Trophoblast cell (in vitro differentiated cells and primary cell): ENCODE measurements at regions not wholly inside any gene's neighbourhood (a gene's known extent, or its start where the extent isn't known, plus 50 kb on each side); places are given as distances from the start of the nearest gene placed in this dataset.

Source experiments
- DNase-seq, 2 donors: peaks; one replicate each; pipeline ENCODE4 v3.0.0-alpha.2; 2016
- H2AFZ ChIP-seq: 2 replicates; pipeline ENCODE4 v1.6.1; 2013; ENCODE audit warnings: low read length, moderate library complexity, mild to moderate bottlenecking; ENCODE audit not compliant: insufficient read depth, poor library complexity
- H2AK5ac ChIP-seq: 2 replicates; pipeline ENCODE4 v1.6.1; 2013; ENCODE audit warnings: mild to moderate bottlenecking, low read length
- H2BK120ac ChIP-seq: 2 replicates; pipeline ENCODE4 v1.6.1; 2013; ENCODE audit warnings: low read length, mild to moderate bottlenecking, moderate library complexity; ENCODE audit not compliant: insufficient read depth, poor library complexity
- H2BK12ac ChIP-seq: 2 replicates; pipeline ENCODE4 v1.6.1; 2013; ENCODE audit warnings: mild to moderate bottlenecking, low read length, moderate library complexity
- H2BK5ac ChIP-seq: 2 replicates; pipeline ENCODE4 v1.6.1; 2013; ENCODE audit warnings: low read length, low read depth, moderate library complexity, mild to moderate bottlenecking; ENCODE audit not compliant: poor library complexity
- H3K14ac ChIP-seq: 2 replicates; pipeline ENCODE4 v1.6.1; 2013; ENCODE audit warnings: mild to moderate bottlenecking, low read length
- H3K18ac ChIP-seq: 2 replicates; pipeline ENCODE4 v1.6.1; 2013; ENCODE audit warnings: mild to moderate bottlenecking, low read length
- H3K23ac ChIP-seq: 2 replicates; pipeline ENCODE4 v1.6.1; 2013; ENCODE audit warnings: low read length
- H3K27ac ChIP-seq: 2 replicates; pipeline ENCODE4 v1.5.1; 2013; ENCODE audit warnings: low read depth, mild to moderate bottlenecking, inconsistent platforms, low read length, moderate library complexity
- H3K27me3 ChIP-seq: 2 replicates; pipeline ENCODE4 v1.6.1; 2013; ENCODE audit warnings: inconsistent platforms, mild to moderate bottlenecking, low read length, moderate library complexity; ENCODE audit not compliant: insufficient read depth
- H3K36me3 ChIP-seq, 2 experiments: 1 replicate in 1 of 2; 2 replicates in 1 of 2; pipeline ENCODE4 v1.6.1; 2013; ENCODE audit warnings: low read length in 2 of 2, mild to moderate bottlenecking in 2 of 2, moderate library complexity in 1 of 2; ENCODE audit not compliant: insufficient read depth in 2 of 2, control insufficient read depth in 1 of 2
- H3K4ac ChIP-seq: 2 replicates; pipeline ENCODE4 v1.6.1; 2013; ENCODE audit warnings: low read depth, mild to moderate bottlenecking, low read length, moderate library complexity
- H3K4me1 ChIP-seq, 2 experiments: 1 replicate in 1 of 2; 2 replicates in 1 of 2; pipeline ENCODE4 v1.6.1; 2013; ENCODE audit warnings: low read length in 2 of 2, mild to moderate bottlenecking in 2 of 2, moderate library complexity in 1 of 2; ENCODE audit not compliant: insufficient read depth in 2 of 2, control insufficient read depth in 1 of 2
- H3K4me2 ChIP-seq: 2 replicates; pipeline ENCODE4 v1.6.1; 2013; ENCODE audit warnings: inconsistent platforms, mild to moderate bottlenecking, low read length, moderate library complexity
- H3K4me3 ChIP-seq: 2 replicates; pipeline ENCODE4 v1.5.1; 2013; ENCODE audit warnings: mild to moderate bottlenecking, low read depth, low read length, inconsistent platforms
- H3K79me1 ChIP-seq: one replicate; pipeline ENCODE4 v1.6.1; 2013; ENCODE audit warnings: low read length
- H3K79me2 ChIP-seq: 2 replicates; pipeline ENCODE4 v1.6.1; 2013; ENCODE audit warnings: low read length, mild to moderate bottlenecking; ENCODE audit not compliant: control insufficient read depth, insufficient read depth, poor library complexity
- H3K9ac ChIP-seq: 2 replicates; pipeline ENCODE4 v1.6.1; 2013; ENCODE audit warnings: mild to moderate bottlenecking, low read length
- H3K9me3 ChIP-seq: 2 replicates; pipeline ENCODE4 v1.6.1; 2013; ENCODE audit warnings: low read depth, mild to moderate bottlenecking, control low read depth, inconsistent platforms, low read length; ENCODE audit not compliant: insufficient read depth
- H4K12ac ChIP-seq: 2 replicates; pipeline ENCODE4 v1.6.1; 2013; ENCODE audit warnings: low read depth, mild to moderate bottlenecking, low read length, moderate library complexity
- H4K8ac ChIP-seq: 2 replicates; pipeline ENCODE4 v1.6.1; 2013; ENCODE audit warnings: low read depth, mild to moderate bottlenecking, low read length, moderate library complexity
- H4K91ac ChIP-seq: one replicate; pipeline ENCODE4 v1.6.1; 2013; ENCODE audit warnings: low read depth, mild to moderate bottlenecking, low read length, moderate library complexity
- WGBS: extraction: QIAGEN DNeasy Blood & Tissue Kit; methylation state at CpG from one replicate; pipeline ENCODE4 v1.1.7; 2013; ENCODE audit warnings: missing lambda C conversion rate; ENCODE audit not compliant: insufficient read length, insufficient coverage; ENCODE audit errors: extremely low coverage; 5-methylcytosine and 5-hydroxymethylcytosine counted together

DNA sequence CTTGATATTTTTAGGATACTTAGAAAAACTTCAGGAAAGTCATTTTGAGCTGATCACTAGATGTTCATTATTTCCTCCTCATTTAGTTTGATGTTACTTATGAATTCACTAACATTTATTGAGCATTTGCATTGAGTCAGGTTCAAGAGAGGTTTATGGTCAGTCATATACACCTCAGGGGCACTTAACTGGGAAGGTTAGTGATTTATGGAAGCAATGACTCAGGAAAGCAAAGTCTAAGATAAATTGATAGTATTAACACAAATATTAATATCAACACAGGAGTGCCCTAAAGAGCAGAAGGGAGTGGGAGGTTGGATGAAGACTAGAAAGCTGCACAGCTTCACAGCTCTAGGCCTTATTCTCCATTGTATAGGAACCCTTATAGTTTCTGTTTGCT is 177.0 kb upstream of the TNFAIP3 start:
- peaks cover 3% of the 10 kb centered on the region for H3K9me3 ChIP-seq
- H4K91ac ChIP-seq = no peak overlapping the region
- no peak overlapping the region for H3K4me3 ChIP-seq
- no peaks in the 10 kb centered on the region for H3K79me2 ChIP-seq
- no peak overlapping the region for H3K4ac ChIP-seq
- no peak overlapping the region for H2BK120ac ChIP-seq
- H2BK12ac ChIP-seq = no peak overlapping the region
- H3K18ac ChIP-seq = no peak overlapping the region
- no peak overlapping the region for H3K4me2 ChIP-seq
- H2AK5ac ChIP-seq = no peak overlapping the region
- H3K4me1 ChIP-seq = peaks cover 2% of the 10 kb centered on the region in 2 experiments
- H3K14ac ChIP-seq = no peak overlapping the region
- no peak for DNase-seq
- H4K12ac ChIP-seq = no peak overlapping the region
- H3K27me3 ChIP-seq = no peaks in the 10 kb centered on the region
- H3K27ac ChIP-seq = no peak overlapping the region
- no peak overlapping the region for H2BK5ac ChIP-seq
- H3K36me3 ChIP-seq = peaks cover 0 to 1% of the 10 kb centered on the region in 2 experiments
- H3K9ac ChIP-seq = no peak overlapping the region
- no peak overlapping the region for H2AFZ ChIP-seq
- H3K23ac ChIP-seq = no peak overlapping the region
- H3K79me1 ChIP-seq = peaks cover 2% of the 10 kb centered on the region
- no peak overlapping the region for H4K8ac ChIP-seq

DNA sequence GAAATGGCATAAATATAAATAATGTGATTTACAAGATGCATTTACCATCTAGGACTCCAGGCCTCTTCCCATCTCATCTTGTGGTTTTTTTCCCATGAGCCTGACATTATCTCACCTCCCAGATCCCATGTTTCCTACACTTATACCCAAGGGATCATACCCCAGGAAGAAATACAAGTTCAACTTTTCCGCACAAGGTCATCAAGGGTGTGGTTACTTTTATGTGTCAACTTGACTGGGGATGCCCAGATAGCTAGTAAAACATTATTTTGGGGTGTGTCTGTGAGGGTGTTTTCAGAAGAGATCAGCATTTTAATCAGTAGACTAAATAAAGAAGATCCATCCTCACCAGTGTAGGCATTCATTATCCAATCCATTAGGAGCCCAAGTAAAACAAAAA is 176.3 kb upstream of the TNFAIP3 start:
- Histone ChIP-seq H2BK5ac (no peak overlapping the region), H3K27me3 (no peaks in the 10 kb centered on the region), H4K12ac (no peak overlapping the region), H2BK120ac (no peak overlapping the region), H3K4me1 (peaks cover 7% of the 10 kb centered on the region in 2 experiments), H2AK5ac (no peak overlapping the region), H3K4me2 (no peak overlapping the region), H3K18ac (no peak overlapping the region), H2AFZ (no peak overlapping the region), H2BK12ac (no peak overlapping the region), H3K9me3 (peaks cover 3% of the 10 kb centered on the region), H3K14ac (no peak overlapping the region), H4K8ac (no peak overlapping the region), H3K23ac (no peak overlapping the region), H3K4me3 (no peak overlapping the region), H3K9ac (no peak overlapping the region), H3K79me1 (peaks cover 4% of the 10 kb centered on the region), H3K4ac (no peak overlapping the region), H3K27ac (no peak overlapping the region), H3K79me2 (no peaks in the 10 kb centered on the region), H3K36me3 (peaks cover 0 to 1% of the 10 kb centered on the region in 2 experiments), H4K91ac (no peak overlapping the region)
- no peak for DNase-seq
- no CpG with 5 or more reads among the region's 1 CpG for WGBS

GRCh38 chr6:137692308-137692707 is 174.8 kb upstream of the TNFAIP3 start:
- H3K4me2 ChIP-seq = no peak overlapping the region
- H2BK120ac ChIP-seq = no peak overlapping the region
- H3K23ac ChIP-seq = no peak overlapping the region
- no peak overlapping the region for H3K18ac ChIP-seq
- H2BK5ac ChIP-seq = no peak overlapping the region
- WGBS = no CpG with 5 or more reads among the region's 3 CpGs
- no peak overlapping the region for H4K8ac ChIP-seq
- DNase-seq = no peak
- no peak overlapping the region for H2AK5ac ChIP-seq
- H3K9me3 ChIP-seq = peaks cover 3% of the 10 kb centered on the region
- H3K79me1 ChIP-seq = peaks cover 14% of the 10 kb centered on the region
- H3K4me3 ChIP-seq = no peak overlapping the region
- no peak overlapping the region for H3K4ac ChIP-seq
- no peak overlapping the region for H3K27ac ChIP-seq
- no peaks in the 10 kb centered on the region for H3K27me3 ChIP-seq
- peaks cover 0 to 1% of the 10 kb centered on the region in 2 experiments for H3K36me3 ChIP-seq
- H2AFZ ChIP-seq = no peak overlapping the region
- no peak overlapping the region for H4K12ac ChIP-seq
- H3K14ac ChIP-seq = no peak overlapping the region
- H2BK12ac ChIP-seq = peak overlapping the region; percentile 12
- no peak overlapping the region for H3K9ac ChIP-seq
- H4K91ac ChIP-seq = no peak overlapping the region
- peaks cover 10 to 18% of the 10 kb centered on the region in 2 experiments for H3K4me1 ChIP-seq
- H3K79me2 ChIP-seq = no peaks in the 10 kb centered on the region

DNA sequence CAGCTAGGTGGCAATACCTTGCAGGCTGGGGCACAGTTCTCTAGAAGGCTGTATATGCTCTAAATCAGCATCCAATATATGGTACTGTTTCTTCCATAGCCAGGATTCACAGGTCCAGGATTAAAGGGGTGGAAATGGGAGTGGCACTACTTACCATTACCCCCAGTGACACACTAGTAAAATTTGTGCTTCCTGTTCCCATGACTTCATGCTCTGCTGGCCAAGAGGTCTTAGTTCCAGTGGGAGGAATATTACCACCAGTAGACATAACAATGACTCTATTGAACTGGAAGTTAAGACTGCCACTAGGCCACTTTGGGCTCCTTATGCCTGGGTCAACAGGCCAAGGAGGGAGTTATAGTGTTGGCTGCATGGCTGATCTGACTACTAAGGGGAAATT is 174.3 kb upstream of the TNFAIP3 start:
- no peak overlapping the region for H4K91ac ChIP-seq
- no peak overlapping the region for H3K9ac ChIP-seq
- peak overlapping the region; percentile 12 for H2BK12ac ChIP-seq
- H4K12ac ChIP-seq = no peak overlapping the region
- H3K9me3 ChIP-seq = peaks cover 3% of the 10 kb centered on the region
- H3K27me3 ChIP-seq = no peaks in the 10 kb centered on the region
- H3K79me2 ChIP-seq = no peaks in the 10 kb centered on the region
- H2AFZ ChIP-seq = no peak overlapping the region
- peaks cover 10 to 19% of the 10 kb centered on the region in 2 experiments for H3K4me1 ChIP-seq
- H3K4ac ChIP-seq = no peak overlapping the region
- H2AK5ac ChIP-seq = no peak overlapping the region
- DNase-seq = no peak
- peaks cover 0 to 1% of the 10 kb centered on the region in 2 experiments for H3K36me3 ChIP-seq
- no peak overlapping the region for H3K18ac ChIP-seq
- no peak overlapping the region for H3K14ac ChIP-seq
- H2BK120ac ChIP-seq = no peak overlapping the region
- no peak overlapping the region for H4K8ac ChIP-seq
- peaks cover 14% of the 10 kb centered on the region for H3K79me1 ChIP-seq
- H3K4me3 ChIP-seq = no peak overlapping the region
- no peak overlapping the region for H3K27ac ChIP-seq
- no peak overlapping the region for H2BK5ac ChIP-seq
- H3K23ac ChIP-seq = no peak overlapping the region
- H3K4me2 ChIP-seq = no peak overlapping the region
